Stomach smooth muscle (tissue), 2 donors: ENCODE measurements at regions not wholly inside any gene's neighbourhood (a gene's known extent, or its start where the extent isn't known, plus 50 kb on each side); places are given as distances from the start of the nearest gene placed in this dataset.

Experiments
- H3K27ac ChIP-seq: one replicate; pipeline ENCODE4 v1.7.0; 2013; ENCODE audit warnings: mild to moderate bottlenecking, low read length, inconsistent platforms
- H3K27me3 ChIP-seq, 2 donors: one replicate each; pipeline ENCODE4 v1.7.0; 2013; ENCODE audit warnings: low read length in 2 of 2; ENCODE audit not compliant: insufficient read depth in 2 of 2, control insufficient read depth in 1 of 2
- H3K36me3 ChIP-seq, 2 donors: one replicate each; pipeline ENCODE4 v1.7.0; 2013; ENCODE audit warnings: low read length in 2 of 2; ENCODE audit not compliant: control insufficient read depth in 2 of 2, insufficient read depth in 2 of 2
- H3K4me1 ChIP-seq: one replicate; pipeline ENCODE4 v1.7.0; 2013; ENCODE audit warnings: low read length; ENCODE audit not compliant: control insufficient read depth, insufficient read depth
- H3K4me3 ChIP-seq, 2 donors: one replicate each; pipeline ENCODE4 v1.7.0; 2013; ENCODE audit warnings: low read length in 2 of 2
- H3K9ac ChIP-seq, 2 donors: one replicate each; pipeline ENCODE4 v1.7.0; 2013; ENCODE audit warnings: low read length in 2 of 2, mild to moderate bottlenecking in 1 of 2
- H3K9me3 ChIP-seq, 2 donors: one replicate each; pipeline ENCODE4 v1.7.0; 2013; ENCODE audit warnings: low read length in 2 of 2; ENCODE audit not compliant: control insufficient read depth in 2 of 2
- donor health status: healthy.
- donor health status: Pancreatic carcinoma.

- H3K4me1 ChIP-seq: no peaks in the 10 kb centered on the region
- no peaks in the 10 kb centered on the region for H3K27me3 ChIP-seq
- H3K9ac ChIP-seq: no peak overlapping the region
- H3K27ac ChIP-seq: no peak overlapping the region
- H3K4me3 ChIP-seq: no peak overlapping the region
- H3K9me3 ChIP-seq: peaks cover 0 to 6% of the 10 kb centered on the region in 2 donors
- no peaks in the 10 kb centered on the region for H3K36me3 ChIP-seq
Measured at GRCh38 chr10:130848855-130849254, 462.7 kb downstream of the TCERG1L start.

GRCh38 chr10:130854151-130854550, 457.4 kb downstream of the TCERG1L start:
- Histone ChIP-seq H3K27me3 (peaks cover 0 to 2% of the 10 kb centered on the region in 2 donors), H3K27ac (no peak overlapping the region), H3K4me1 (no peaks in the 10 kb centered on the region), H3K9me3 (peaks cover 0 to 6% of the 10 kb centered on the region in 2 donors), H3K36me3 (no peaks in the 10 kb centered on the region), H3K9ac (no peak overlapping the region), H3K4me3 (no peak overlapping the region)

- Histone ChIP-seq H3K4me3 (no peak overlapping the region), H3K9ac (no peak overlapping the region), H3K36me3 (no peaks in the 10 kb centered on the region), H3K27ac (no peak overlapping the region), H3K9me3 (no peaks in the 10 kb centered on the region), H3K4me1 (no peaks in the 10 kb centered on the region), H3K27me3 (peaks cover 0 to 2% of the 10 kb centered on the region in 2 donors)
Measured at GRCh38 chr10:130857631-130858295, 453.8 kb downstream of the TCERG1L start.

- Histone ChIP-seq H3K4me3 (no peak overlapping the region), H3K4me1 (no peaks in the 10 kb centered on the region), H3K9me3 (no peaks in the 10 kb centered on the region), H3K27ac (no peak overlapping the region), H3K9ac (no peak overlapping the region), H3K36me3 (no peaks in the 10 kb centered on the region), H3K27me3 (peaks cover 0 to 2% of the 10 kb centered on the region in 2 donors)
Measured at GRCh38 chr10:130858626-130859025, 452.9 kb downstream of the TCERG1L start.

- no peak overlapping the region for H3K4me3 ChIP-seq
- H3K9me3 ChIP-seq: no peaks in the 10 kb centered on the region
- no peaks in the 10 kb centered on the region for H3K4me1 ChIP-seq
- no peak overlapping the region for H3K9ac ChIP-seq
- no peaks in the 10 kb centered on the region for H3K36me3 ChIP-seq
- H3K27ac ChIP-seq: no peak overlapping the region
- H3K27me3 ChIP-seq: peaks cover 0 to 2% of the 10 kb centered on the region in 2 donors
Measured at GRCh38 chr10:130859427-130859826, 452.1 kb downstream of the TCERG1L start.

- Histone ChIP-seq H3K27me3 (peaks cover 0 to 2% of the 10 kb centered on the region in 2 donors), H3K9ac (no peak overlapping the region), H3K27ac (no peak overlapping the region), H3K4me1 (no peaks in the 10 kb centered on the region), H3K9me3 (no peaks in the 10 kb centered on the region), H3K36me3 (no peaks in the 10 kb centered on the region), H3K4me3 (no peak overlapping the region)
Measured at GRCh38 chr10:130862122-130862521, 449.4 kb downstream of the TCERG1L start.

- H3K9me3 ChIP-seq: no peaks in the 10 kb centered on the region
- H3K4me3 ChIP-seq: no peak overlapping the region
- no peaks in the 10 kb centered on the region for H3K36me3 ChIP-seq
- peaks cover 0 to 2% of the 10 kb centered on the region in 2 donors for H3K27me3 ChIP-seq
- no peak overlapping the region for H3K27ac ChIP-seq
- H3K9ac ChIP-seq: no peak overlapping the region
- H3K4me1 ChIP-seq: no peaks in the 10 kb centered on the region
Measured at GRCh38 chr10:130862626-130863025, 448.9 kb downstream of the TCERG1L start.

GRCh38 chr10:130863044-130863443, 448.5 kb downstream of the TCERG1L start:
- no peaks in the 10 kb centered on the region for H3K9me3 ChIP-seq
- no peak overlapping the region for H3K4me3 ChIP-seq
- H3K4me1 ChIP-seq: no peaks in the 10 kb centered on the region
- no peak overlapping the region for H3K9ac ChIP-seq
- H3K27me3 ChIP-seq: peaks cover 0 to 2% of the 10 kb centered on the region in 2 donors
- H3K36me3 ChIP-seq: no peaks in the 10 kb centered on the region
- no peak overlapping the region for H3K27ac ChIP-seq

GRCh38 chr10:130864961-130865818, 446.3 kb downstream of the TCERG1L start:
- Histone ChIP-seq H3K27ac (no peak overlapping the region), H3K9ac (no peak overlapping the region), H3K4me3 (no peak overlapping the region), H3K9me3 (no peaks in the 10 kb centered on the region), H3K36me3 (no peaks in the 10 kb centered on the region), H3K4me1 (no peaks in the 10 kb centered on the region), H3K27me3 (peaks cover 0 to 2% of the 10 kb centered on the region in 2 donors)

- Histone ChIP-seq H3K9me3 (no peaks in the 10 kb centered on the region), H3K4me1 (no peaks in the 10 kb centered on the region), H3K27me3 (peaks cover 0 to 2% of the 10 kb centered on the region in 2 donors), H3K36me3 (no peaks in the 10 kb centered on the region), H3K9ac (no peak overlapping the region), H3K27ac (no peak overlapping the region), H3K4me3 (no peak overlapping the region)
Measured at GRCh38 chr10:130866857-130867256, 444.7 kb downstream of the TCERG1L start.
